ENCODE measurements at regions not wholly inside any gene's neighbourhood (a gene's known extent, or its start where the extent isn't known, plus 50 kb on each side); places are given as distances from the start of the nearest gene placed in this dataset.

- no peak overlapping the region for H2AFZ ChIP-seq (ENCODE audit: low read length)
- H3K14ac ChIP-seq (ENCODE audit: insufficient read length), result no peak overlapping the region
- H2BK15ac ChIP-seq (ENCODE audit: low read length), result no peak overlapping the region
- H3K4me2 ChIP-seq (ENCODE audit: insufficient read depth in 1 of 2, low read depth in 2 of 2, low read length in 2 of 2), result no peak overlapping the region
- TF ChIP-seq CREB1 (IDR thresholded peaks at IDR 0.05), result no peak
- TF ChIP-seq HDAC6 (IDR thresholded peaks at IDR 0.05; ENCODE audit: low read depth, low read length), result no peak
- TF ChIP-seq SP2 (IDR thresholded peaks at IDR 0.05; ENCODE audit: low read length), result no peak
- no peak for TF ChIP-seq EZH2 (IDR thresholded peaks at IDR 0.05; ENCODE audit: low read depth, low read length, severe bottlenecking)
- TF ChIP-seq, protein P1, sequence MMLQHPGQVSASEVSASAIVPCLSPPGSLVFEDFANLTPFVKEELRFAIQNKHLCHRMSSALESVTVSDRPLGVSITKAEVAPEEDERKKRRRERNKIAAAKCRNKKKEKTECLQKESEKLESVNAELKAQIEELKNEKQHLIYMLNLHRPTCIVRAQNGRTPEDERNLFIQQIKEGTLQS (IDR thresholded peaks at IDR 0.05; ENCODE audit: insufficient read depth, low read depth, low read length), result no peak
- no peak for TF ChIP-seq ZNF274 (IDR thresholded peaks at IDR 0.05; ENCODE audit: borderline replicate concordance, extremely low read depth, low read length)
- no peak for TF ChIP-seq CTCF (IDR thresholded peaks at IDR 0.05; ENCODE audit: control extremely low read depth in 1 of 3, insufficient read depth in 1 of 3, low read depth in 1 of 3, low read length in 3 of 3)
- no peak for TF ChIP-seq MAFK (IDR thresholded peaks at IDR 0.05; ENCODE audit: low read depth, low read length)
- TF ChIP-seq FOSL1 (IDR thresholded peaks at IDR 0.05; ENCODE audit: insufficient read depth, low read depth, low read length), result no peak
- TF ChIP-seq EGR1 (IDR thresholded peaks at IDR 0.05; ENCODE audit: borderline replicate concordance, low read depth, low read length), result no peak
- TF ChIP-seq SP1 (IDR thresholded peaks at IDR 0.05; ENCODE audit: low read depth, low read length), result no peak
- TF ChIP-seq NRF1 (IDR thresholded peaks at IDR 0.05; ENCODE audit: low read depth, low read length), result no peak
- no peaks in the 10 kb centered on the region for H3K4me1 ChIP-seq (replicated peaks in 1 of 4; ENCODE audit: control insufficient read depth in 3 of 4, insufficient read depth in 4 of 4, low read length in 3 of 4)
- no peak overlapping the region for H4K5ac ChIP-seq (ENCODE audit: insufficient read length, low read depth, low read length)
- no peak overlapping the region for H2BK12ac ChIP-seq (ENCODE audit: low read depth, low read length)
- H4K8ac ChIP-seq (ENCODE audit: extremely low read depth, insufficient read depth, low read length), result no peak overlapping the region
- H2BK120ac ChIP-seq (replicated peaks; ENCODE audit: low read depth, low read length), result no peak overlapping the region
- H2AK5ac ChIP-seq (ENCODE audit: low read depth, low read length), result no peak overlapping the region
- H3K56ac ChIP-seq (replicated peaks; ENCODE audit: insufficient read length, low read depth, low read length), result no peak overlapping the region
- CTCF ChIA-PET (ENCODE audit: partially characterized antibody), result no interaction called here
- no peak for FAIRE-seq
- H3K27ac ChIP-seq (ENCODE audit: low read depth, low read length), result no peak overlapping the region
- no peak overlapping the region for H3K18ac ChIP-seq (ENCODE audit: extremely low read depth, low read length)
- H3K23me2 ChIP-seq (ENCODE audit: low read depth, low read length), result no peaks in the 10 kb centered on the region
- no peak overlapping the region for H3K4ac ChIP-seq (replicated peaks; ENCODE audit: insufficient read length, low read depth, low read length)
- H3K36me3 ChIP-seq (ENCODE audit: control insufficient read depth in 2 of 4, insufficient read depth in 4 of 4, low read length in 3 of 4), result no peaks in the 10 kb centered on the region
- no peak overlapping the region for H2BK20ac ChIP-seq (ENCODE audit: low read length)
- H3K4me3 ChIP-seq (ENCODE audit: extremely low read depth in 1 of 4, insufficient read depth in 2 of 4, low read depth in 3 of 4, low read length in 4 of 4), result no peak overlapping the region
- H3K9ac ChIP-seq (replicated peaks in 1 of 4; ENCODE audit: extremely low read depth in 1 of 4, low read depth in 3 of 4, low read length in 3 of 4), result no peak overlapping the region
- H3K79me2 ChIP-seq (ENCODE audit: control insufficient read depth in 1 of 2, insufficient read depth in 2 of 2, low read length in 2 of 2), result no peaks in the 10 kb centered on the region
- H4K91ac ChIP-seq (replicated peaks; ENCODE audit: insufficient read length, low read length), result no peak overlapping the region
- POLR2A ChIA-PET (ENCODE audit: partially characterized antibody), result no interaction called here
- H3K79me1 ChIP-seq (ENCODE audit: low read depth, low read length), result no peaks in the 10 kb centered on the region
- 88% methylated on average over 3 of the region's 3 CpGs; no CpG with 5 or more reads in 1 of the 2 experiments for WGBS, 2 experiments (ENCODE audit: extremely low coverage in 1 of 2, insufficient coverage in 1 of 2, insufficient read length in 1 of 2, insufficient replicate concordance in 2 of 2, low coverage in 1 of 2, low lambda C conversion rate in 2 of 2, missing lambda C conversion rate in 1 of 2)
- H3K23ac ChIP-seq (ENCODE audit: insufficient read length), result no peak overlapping the region
- H2BK5ac ChIP-seq (ENCODE audit: low read depth, low read length), result no peak overlapping the region
- H3K9me3 ChIP-seq (ENCODE audit: insufficient read depth in 2 of 2, low read depth in 1 of 2, low read length in 1 of 2), result no peaks in the 10 kb centered on the region
- no peaks in the 10 kb centered on the region for H4K20me1 ChIP-seq (replicated peaks in 1 of 2; ENCODE audit: control insufficient read depth in 1 of 2, insufficient read depth in 2 of 2, low read length in 2 of 2)
- H3K27me3 ChIP-seq (replicated peaks in 1 of 4; ENCODE audit: control insufficient read depth in 3 of 4, extremely low read depth in 1 of 4, insufficient read depth in 3 of 4, low read length in 3 of 4), result no peaks in the 10 kb centered on the region
- DNase-seq (ENCODE audit: low read depth in 1 of 2, low spot score in 2 of 2), result no peak
Measured at GRCh38 chr2:56626927-56627326, 443.1 kb downstream of the CCDC85A start.

Measured in H1 (cell line).